ENCODE measurements at regions not wholly inside any gene's neighbourhood (a gene's known extent, or its start where the extent isn't known, plus 50 kb on each side); places are given as distances from the start of the nearest gene placed in this dataset.
"Not testable (repeated sequence)": the region's sequence is repeated elsewhere in the genome, so short reads cannot be mapped to it uniquely, and the experiment has no call there.

DNA sequence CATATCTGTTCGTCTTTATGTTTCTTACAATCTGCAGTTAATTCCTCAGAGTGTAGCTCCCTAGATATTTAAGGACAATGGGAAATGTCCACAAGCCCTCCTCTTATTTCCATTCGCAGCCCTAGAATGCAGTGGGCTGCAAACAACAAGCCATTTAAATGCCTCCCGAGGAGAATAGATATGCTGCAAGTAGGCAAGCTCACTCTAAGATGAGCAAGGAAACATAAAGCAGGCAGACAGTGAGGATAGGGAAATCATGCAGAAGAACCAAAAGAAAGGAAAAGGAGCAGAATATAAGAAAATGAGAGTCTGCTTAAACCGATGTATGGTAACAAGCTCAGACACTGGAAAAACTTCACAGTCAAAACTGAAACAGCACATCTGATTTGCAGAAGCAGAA, 561.9 kb downstream of the GBE1 start:
- CTCF ChIA-PET = no interaction called here
- Mint-ChIP-seq H3K4me3 (no peak overlapping the region), H3K27me3 (ENCODE audit: low read depth) (no peaks in the 10 kb centered on the region), H3K27ac (no peak overlapping the region), H3K9me3 (ENCODE audit: insufficient read depth) (no peaks in the 10 kb centered on the region), H3K4me1 (ENCODE audit: low read depth) (no peaks in the 10 kb centered on the region), H3K36me3 (ENCODE audit: low read depth) (no peaks in the 10 kb centered on the region)
- no peak for DNase-seq
- POLR2A ChIA-PET = no interaction called here
- no peak for ATAC-seq

GRCh38 chr3:81198756-81199155, 562.7 kb downstream of the GBE1 start:
- ChIA-PET POLR2A (no interaction called here), CTCF (no interaction called here)
- Mint-ChIP-seq H3K9me3 (ENCODE audit: insufficient read depth) (no peaks in the 10 kb centered on the region), H3K4me3 (no peak overlapping the region), H3K27ac (no peak overlapping the region), H3K4me1 (ENCODE audit: low read depth) (no peaks in the 10 kb centered on the region), H3K36me3 (ENCODE audit: low read depth) (no peaks in the 10 kb centered on the region), H3K27me3 (ENCODE audit: low read depth) (no peaks in the 10 kb centered on the region)
- ATAC-seq (no peak), DNase-seq (no peak)

DNA sequence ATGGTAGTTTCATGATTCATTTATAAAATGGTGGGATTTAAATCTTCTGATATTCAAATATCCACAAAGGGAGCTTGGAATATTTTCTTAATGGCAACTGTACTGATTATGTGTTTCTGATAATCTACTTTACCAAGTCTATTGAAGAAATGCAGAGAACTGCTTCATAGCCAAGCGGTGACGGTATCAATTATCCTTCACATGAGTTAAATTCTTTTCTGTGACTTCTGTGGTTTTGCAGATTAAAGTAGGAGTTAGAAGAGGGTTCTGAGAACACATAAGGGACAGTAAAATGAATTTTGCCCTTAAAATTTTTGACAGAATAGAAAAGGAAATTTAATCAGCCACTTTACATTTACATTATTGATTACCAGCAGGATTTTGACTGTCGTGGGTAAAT, 563.2 kb downstream of the GBE1 start:
- Mint-ChIP-seq H3K36me3 (ENCODE audit: low read depth) (no peaks in the 10 kb centered on the region), H3K27ac (no peak overlapping the region), H3K27me3 (ENCODE audit: low read depth) (no peaks in the 10 kb centered on the region), H3K4me1 (ENCODE audit: low read depth) (no peaks in the 10 kb centered on the region), H3K4me3 (no peak overlapping the region), H3K9me3 (ENCODE audit: insufficient read depth) (no peaks in the 10 kb centered on the region)
- ATAC-seq (no peak), DNase-seq (no peak)
- POLR2A ChIA-PET = no interaction called here
- CTCF ChIA-PET = no interaction called here

GRCh38 chr3:81197386-81197785, 564.1 kb downstream of the GBE1 start:
- H3K27me3 Mint-ChIP-seq (ENCODE audit: low read depth) = no peaks in the 10 kb centered on the region
- H3K27ac Mint-ChIP-seq = no peak overlapping the region
- no peaks in the 10 kb centered on the region for H3K4me1 Mint-ChIP-seq (ENCODE audit: low read depth)

DNA sequence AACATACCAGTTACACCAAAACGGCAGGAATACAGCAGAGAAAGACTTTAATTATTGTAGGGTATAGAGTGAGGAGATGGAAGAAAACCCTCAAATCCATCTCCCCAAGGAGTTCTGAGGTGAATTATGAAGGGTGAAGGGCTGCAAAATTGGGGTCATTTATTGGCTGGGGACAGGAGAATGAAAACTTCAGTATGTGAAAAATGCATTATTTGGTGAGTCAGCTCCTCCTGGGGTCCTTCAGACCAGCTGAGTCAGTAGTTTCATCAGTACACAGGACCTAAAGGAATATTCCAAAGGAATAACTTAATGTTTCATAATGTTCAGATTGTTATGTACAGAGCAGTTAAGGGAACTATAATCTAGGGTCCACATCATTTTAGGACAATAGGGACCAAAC, 566.0 kb downstream of the GBE1 start:
- Mint-ChIP-seq H3K4me1 (ENCODE audit: low read depth) (no peaks in the 10 kb centered on the region), H3K27ac (no peak overlapping the region), H3K27me3 (ENCODE audit: low read depth) (no peaks in the 10 kb centered on the region), H3K36me3 (ENCODE audit: low read depth) (no peaks in the 10 kb centered on the region), H3K4me3 (no peak overlapping the region), H3K9me3 (ENCODE audit: insufficient read depth) (no peaks in the 10 kb centered on the region)
- ChIA-PET CTCF (no interaction called here), POLR2A (no interaction called here)
- no peak for ATAC-seq
- no peak for DNase-seq

More at GRCh38 chr3:81197386-81197785, 564.1 kb downstream of the GBE1 start:
- Mint-ChIP-seq H3K4me3 (no peak overlapping the region), H3K9me3 (ENCODE audit: insufficient read depth) (no peaks in the 10 kb centered on the region), H3K36me3 (ENCODE audit: low read depth) (no peaks in the 10 kb centered on the region)
- ATAC-seq = no peak
- ChIA-PET CTCF (no interaction called here), POLR2A (interaction anchor here (0.6 kb wide), 1 partner anchor 92 kb away, joined by 3 read pairs; no protein-coding TSS in a partner anchor)
- no peak for DNase-seq

DNA sequence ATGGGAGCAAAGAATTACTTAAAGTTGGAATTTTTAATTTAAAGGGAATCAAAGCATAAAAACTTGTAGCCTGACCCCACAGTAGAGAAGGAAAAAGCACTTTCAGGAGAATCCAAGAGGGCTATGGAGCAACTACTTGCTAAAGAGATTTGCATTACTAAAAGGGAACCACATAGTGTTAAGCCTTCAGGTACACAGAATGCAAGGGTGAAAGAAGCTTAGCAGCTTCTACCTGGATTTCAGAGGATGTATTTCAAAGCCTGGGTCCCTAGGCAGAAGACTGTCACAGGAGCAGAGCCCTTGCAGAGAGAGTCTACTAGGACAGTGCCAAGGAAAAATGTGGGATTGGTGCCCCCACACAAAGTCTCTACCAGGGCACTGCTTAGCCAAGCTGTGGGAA, 575.0 kb downstream of the GBE1 start:
- H3K9me3 Mint-ChIP-seq (ENCODE audit: insufficient read depth) = peaks cover 25% of the 10 kb centered on the region
- ChIA-PET CTCF (no interaction called here), POLR2A (no interaction called here)
- DNase-seq = no peak
- no peaks in the 10 kb centered on the region for H3K27me3 Mint-ChIP-seq (ENCODE audit: low read depth)
- H3K4me1 Mint-ChIP-seq (ENCODE audit: low read depth) = no peaks in the 10 kb centered on the region
- H3K4me3 Mint-ChIP-seq = no peak overlapping the region
- no peak for ATAC-seq
- no peak overlapping the region for H3K27ac Mint-ChIP-seq
- H3K36me3 Mint-ChIP-seq (ENCODE audit: low read depth) = no peaks in the 10 kb centered on the region

DNA sequence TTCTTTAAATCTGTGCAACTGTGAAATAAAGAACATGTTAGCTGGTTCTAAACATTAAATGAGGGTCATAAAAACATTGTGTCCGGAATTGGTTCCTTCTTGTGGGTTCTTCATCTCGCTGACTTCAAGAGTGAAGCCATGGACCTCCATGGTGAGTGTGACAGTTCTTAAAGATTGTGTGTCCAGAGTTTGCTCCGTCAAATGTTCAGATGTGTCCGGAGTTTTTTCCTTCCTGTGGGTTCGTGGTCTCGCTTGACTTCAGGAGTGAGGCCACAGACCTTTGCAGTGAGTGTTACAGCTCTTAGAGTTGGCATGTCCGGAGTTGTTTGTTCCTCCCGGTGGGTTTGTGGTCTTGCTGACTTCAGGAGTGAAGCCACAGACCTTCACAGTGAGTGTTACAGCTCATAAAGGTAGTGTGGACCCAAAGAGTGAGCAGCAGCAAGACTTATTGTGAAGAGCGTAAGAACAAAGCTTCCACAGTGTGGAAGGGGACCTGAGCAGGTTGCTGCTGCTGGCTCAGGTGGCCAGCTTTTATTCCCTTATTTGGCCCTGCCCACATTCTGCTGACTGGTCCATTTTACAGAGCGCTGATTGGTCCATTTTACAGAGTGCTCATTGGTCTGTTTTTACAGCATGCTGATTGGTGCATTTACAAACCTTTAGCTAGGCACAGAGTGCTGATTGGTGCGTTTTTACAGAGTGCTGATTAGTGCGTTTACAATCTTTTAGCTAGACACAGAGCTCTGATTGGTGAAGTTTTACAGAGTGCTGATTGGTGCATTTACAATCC, 579.2 kb downstream of the GBE1 start:
- CTCF ChIA-PET; ATAC-seq; H3K4me1 Mint-ChIP-seq (ENCODE audit: low read depth); H3K27me3 Mint-ChIP-seq (ENCODE audit: low read depth); H3K36me3 Mint-ChIP-seq (ENCODE audit: low read depth); H3K27ac Mint-ChIP-seq; H3K4me3 Mint-ChIP-seq; DNase-seq: not testable (repeated sequence)
- POLR2A ChIA-PET = interaction anchor here (0.6 kb wide), 1 partner anchor 7 kb away, joined by 4 read pairs; no protein-coding TSS in a partner anchor
- H3K9me3 Mint-ChIP-seq (ENCODE audit: insufficient read depth) = peaks cover 21% of the 10 kb centered on the region

DNA sequence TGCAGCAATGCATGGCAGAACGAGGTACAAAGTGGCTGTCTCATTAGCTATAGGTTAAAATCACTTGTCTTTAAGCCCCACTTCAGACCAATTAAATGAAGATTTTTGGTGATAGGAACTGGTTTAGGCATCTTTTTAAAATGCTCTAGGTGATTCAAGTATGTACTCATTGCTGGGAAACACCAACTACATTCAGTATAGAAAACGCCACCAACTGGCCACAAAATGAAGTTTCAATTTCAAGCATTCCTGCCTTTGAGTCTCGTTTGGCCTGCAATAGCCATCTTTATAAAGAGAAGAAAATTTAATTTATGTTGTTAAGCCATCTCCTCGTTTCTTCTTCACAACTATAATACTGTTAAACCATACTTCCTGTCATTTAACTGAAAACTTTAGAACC, 587.9 kb downstream of the GBE1 start:
- no peak for ATAC-seq
- Mint-ChIP-seq H3K4me1 (ENCODE audit: low read depth) (no peaks in the 10 kb centered on the region), H3K4me3 (no peak overlapping the region), H3K36me3 (ENCODE audit: low read depth) (no peaks in the 10 kb centered on the region), H3K27me3 (ENCODE audit: low read depth) (no peaks in the 10 kb centered on the region), H3K9me3 (ENCODE audit: insufficient read depth) (no peaks in the 10 kb centered on the region), H3K27ac (no peak overlapping the region)
- no peak for DNase-seq
- POLR2A ChIA-PET = no interaction called here
- CTCF ChIA-PET = no interaction called here

DNA sequence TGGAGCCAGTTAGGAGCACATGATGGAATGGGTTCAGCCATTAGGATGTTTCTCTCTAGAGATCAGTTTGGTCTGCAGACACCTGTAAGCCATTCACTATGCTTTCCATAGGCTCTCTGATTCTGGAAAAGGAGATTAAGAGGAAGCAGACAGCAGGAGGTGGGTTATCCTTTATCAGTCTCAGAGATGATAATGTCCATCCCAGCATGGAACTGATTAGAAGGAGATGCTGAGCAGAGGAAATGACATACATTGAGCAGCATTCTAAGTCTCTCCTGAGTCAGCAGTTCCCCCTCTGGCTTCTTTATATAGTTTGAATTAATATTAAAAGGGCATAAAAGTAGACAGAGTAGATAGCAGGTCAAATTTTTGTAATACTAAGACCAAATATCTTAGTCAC, 591.1 kb downstream of the GBE1 start:
- no peaks in the 10 kb centered on the region for H3K27me3 Mint-ChIP-seq (ENCODE audit: low read depth)
- H3K27ac Mint-ChIP-seq = no peak overlapping the region
- ATAC-seq (no peak), DNase-seq (no peak)
- no peaks in the 10 kb centered on the region for H3K9me3 Mint-ChIP-seq (ENCODE audit: insufficient read depth)
- ChIA-PET POLR2A (no interaction called here), CTCF (no interaction called here)
- H3K4me3 Mint-ChIP-seq = no peak overlapping the region
- no peaks in the 10 kb centered on the region for H3K36me3 Mint-ChIP-seq (ENCODE audit: low read depth)
- no peaks in the 10 kb centered on the region for H3K4me1 Mint-ChIP-seq (ENCODE audit: low read depth)

DNA sequence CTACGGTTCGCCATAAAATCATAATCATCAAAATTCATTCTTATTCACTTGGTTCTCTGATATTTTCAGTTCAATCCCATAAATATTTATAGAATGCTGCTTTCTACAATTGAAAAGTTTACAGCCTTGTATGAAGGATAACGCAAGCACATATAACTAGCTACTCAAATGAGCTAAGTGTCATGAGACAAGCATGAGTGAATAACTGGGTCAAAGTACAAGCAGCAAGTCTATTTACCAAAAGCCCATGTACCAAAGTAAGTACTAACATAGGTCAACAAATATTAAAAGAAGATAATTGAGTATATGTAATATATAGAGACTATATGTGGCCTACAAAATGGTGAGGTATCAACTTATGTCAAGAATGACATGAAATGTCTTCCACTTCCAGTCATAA, 596.6 kb downstream of the GBE1 start:
- Mint-ChIP-seq H3K36me3 (ENCODE audit: low read depth) (no peaks in the 10 kb centered on the region), H3K9me3 (ENCODE audit: insufficient read depth) (no peaks in the 10 kb centered on the region), H3K4me3 (no peak overlapping the region), H3K4me1 (ENCODE audit: low read depth) (no peaks in the 10 kb centered on the region), H3K27ac (no peak overlapping the region), H3K27me3 (ENCODE audit: low read depth) (no peaks in the 10 kb centered on the region)
- ChIA-PET POLR2A (no interaction called here), CTCF (no interaction called here)
- ATAC-seq = no peak
- no peak for DNase-seq

GRCh38 chr3:81161851-81162250, 599.6 kb downstream of the GBE1 start:
- H3K27me3 Mint-ChIP-seq (ENCODE audit: low read depth) = no peaks in the 10 kb centered on the region
- no peaks in the 10 kb centered on the region for H3K4me1 Mint-ChIP-seq (ENCODE audit: low read depth)
- H3K36me3 Mint-ChIP-seq (ENCODE audit: low read depth) = no peaks in the 10 kb centered on the region
- ChIA-PET CTCF (no interaction called here), POLR2A (no interaction called here)
- no peak for DNase-seq
- no peak for ATAC-seq
- H3K4me3 Mint-ChIP-seq = no peak overlapping the region
- no peaks in the 10 kb centered on the region for H3K9me3 Mint-ChIP-seq (ENCODE audit: insufficient read depth)
- no peak overlapping the region for H3K27ac Mint-ChIP-seq

GRCh38 chr3:81161100-81161499, 600.3 kb downstream of the GBE1 start:
- H3K9me3 Mint-ChIP-seq (ENCODE audit: insufficient read depth) = no peaks in the 10 kb centered on the region
- H3K4me3 Mint-ChIP-seq = no peak overlapping the region
- H3K4me1 Mint-ChIP-seq (ENCODE audit: low read depth) = no peaks in the 10 kb centered on the region
- H3K27ac Mint-ChIP-seq = no peak overlapping the region
- H3K36me3 Mint-ChIP-seq (ENCODE audit: low read depth) = no peaks in the 10 kb centered on the region
- ChIA-PET CTCF (no interaction called here), POLR2A (no interaction called here)
- ATAC-seq = no peak
- no peaks in the 10 kb centered on the region for H3K27me3 Mint-ChIP-seq (ENCODE audit: low read depth)
- no peak for DNase-seq

DNA sequence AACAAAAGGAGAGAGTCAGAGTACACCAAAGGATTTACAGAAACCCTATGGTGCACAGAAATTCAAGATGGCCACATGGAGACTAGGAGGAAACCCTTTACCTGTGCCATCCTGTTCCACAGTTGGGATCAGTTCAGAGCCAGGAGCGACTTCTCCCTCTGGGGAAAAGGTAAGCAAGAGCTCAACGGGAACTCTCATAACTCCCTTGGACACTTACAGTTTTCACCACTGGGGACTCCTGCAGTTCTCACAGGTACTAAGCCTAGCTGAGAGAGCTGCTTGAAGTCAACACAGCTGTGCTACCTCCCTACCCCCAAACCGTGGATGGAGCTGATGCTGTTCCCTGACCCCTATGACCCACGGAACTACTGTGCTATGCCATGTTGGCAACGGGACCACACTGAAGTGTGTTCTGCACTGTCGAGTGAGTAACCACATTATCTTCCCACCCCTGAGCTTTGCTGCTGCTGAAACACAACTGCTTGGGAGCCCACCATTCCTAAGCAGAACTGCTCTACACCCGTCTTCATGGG, 606.8 kb downstream of the GBE1 start:
- DNase-seq (no peak), ATAC-seq (no peak)
- H3K36me3 Mint-ChIP-seq (ENCODE audit: low read depth) = no peaks in the 10 kb centered on the region
- H3K27ac Mint-ChIP-seq = no peak overlapping the region
- H3K4me1 Mint-ChIP-seq (ENCODE audit: low read depth) = no peaks in the 10 kb centered on the region
- H3K9me3 Mint-ChIP-seq (ENCODE audit: insufficient read depth) = no peaks in the 10 kb centered on the region
- H3K4me3 Mint-ChIP-seq = no peak overlapping the region
- H3K27me3 Mint-ChIP-seq (ENCODE audit: low read depth) = no peaks in the 10 kb centered on the region
- POLR2A ChIA-PET = no interaction called here
- CTCF ChIA-PET = no interaction called here
